ENCODE measurements at regions not wholly inside any gene's neighbourhood (a gene's known extent, or its start where the extent isn't known, plus 50 kb on each side); places are given as distances from the start of the nearest gene placed in this dataset.

DNA sequence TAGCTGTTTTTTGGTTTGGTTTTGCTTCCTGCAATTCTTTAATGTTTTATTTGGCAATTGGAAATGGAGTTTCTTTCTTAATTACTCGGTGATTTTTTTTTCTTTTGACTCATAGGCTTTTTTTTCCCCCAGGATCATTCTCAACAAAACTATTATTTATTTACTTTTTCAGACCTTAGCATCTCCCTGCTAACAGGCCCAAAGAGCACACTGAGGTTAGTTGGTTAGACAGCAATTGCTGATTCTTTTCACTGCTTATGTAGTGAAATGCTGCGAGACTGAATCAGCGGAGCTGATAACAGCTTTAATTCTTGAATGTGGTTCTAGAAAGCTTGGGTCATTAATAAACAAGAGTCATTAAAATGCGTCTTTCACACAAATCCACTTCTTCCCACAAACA is 79.1 kb upstream of the ZFP64 start:
- TF ChIP-seq CTCF (conservative IDR thresholded peaks at IDR 0.05; ENCODE audit: low read depth, low read length) (no peak), USF2 (IDR thresholded peaks at IDR 0.05; ENCODE audit: low read depth, low read length) (no peak), RAD21 (IDR thresholded peaks at IDR 0.05; ENCODE audit: low read length) (no peak), BHLHE40 (IDR thresholded peaks at IDR 0.05; ENCODE audit: low read depth, low read length) (no peak), RCOR1 (IDR thresholded peaks at IDR 0.05; ENCODE audit: insufficient replicate concordance, low read length) (no peak), SMC3 (IDR thresholded peaks at IDR 0.05; ENCODE audit: low read depth, low read length) (no peak), MXI1 (IDR thresholded peaks at IDR 0.05; ENCODE audit: borderline replicate concordance, low read depth, low read length) (no peak), RFX5 (IDR thresholded peaks at IDR 0.05; ENCODE audit: low read depth, low read length) (no peak), POLR2A (IDR thresholded peaks at IDR 0.05; ENCODE audit: low read depth, low read length) (no peak), CHD1 (IDR thresholded peaks at IDR 0.05; ENCODE audit: low read depth, low read length) (no peak), FOS (IDR thresholded peaks at IDR 0.05; ENCODE audit: low read depth, low read length) (no peak)
- TF ChIP-seq, protein P1, sequence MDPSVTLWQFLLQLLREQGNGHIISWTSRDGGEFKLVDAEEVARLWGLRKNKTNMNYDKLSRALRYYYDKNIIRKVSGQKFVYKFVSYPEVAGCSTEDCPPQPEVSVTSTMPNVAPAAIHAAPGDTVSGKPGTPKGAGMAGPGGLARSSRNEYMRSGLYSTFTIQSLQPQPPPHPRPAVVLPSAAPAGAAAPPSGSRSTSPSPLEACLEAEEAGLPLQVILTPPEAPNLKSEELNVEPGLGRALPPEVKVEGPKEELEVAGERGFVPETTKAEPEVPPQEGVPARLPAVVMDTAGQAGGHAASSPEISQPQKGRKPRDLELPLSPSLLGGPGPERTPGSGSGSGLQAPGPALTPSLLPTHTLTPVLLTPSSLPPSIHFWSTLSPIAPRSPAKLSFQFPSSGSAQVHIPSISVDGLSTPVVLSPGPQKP (IDR thresholded peaks at IDR 0.05; ENCODE audit: borderline replicate concordance, low read depth, low read length) = no peak

Measured in IMR-90 (cell line).